K562 (cell line): ENCODE measurements at regions not wholly inside any gene's neighbourhood (a gene's known extent, or its start where the extent isn't known, plus 50 kb on each side); places are given as distances from the start of the nearest gene placed in this dataset.

Source experiments
- ATAC-seq: fragments of 200-7000 bp; cut with Tn5 transposase; 3 replicates; pipeline ENCODE4 v1.9.1; 2020; ENCODE audit warnings: moderate library complexity
- BruUV-seq: library from RNA; stranded (reverse); fragments of 400-500 nt; replicated peaks from 2 replicates; lab custom pipeline; 2021; lab: Mats Ljungman, UMichigan
- CTCF ChIA-PET: fragments of 300-600 bp; formaldehyde crosslinking; extraction: SDS; loops from one replicate; lab custom pipeline; 2021; ENCODE audit warnings: low intra/inter-chr PET ratio; lab: Yijun Ruan, JAX
- POLR2A ChIA-PET: fragments of 300-600, 350-650 bp; sonication (Branson Sonifier 250); formaldehyde crosslinking; extraction: SDS; loops from one replicate; lab custom pipeline; 2021; ENCODE audit warnings: antibody characterized with exemption, inconsistent platforms; lab: Yijun Ruan, JAX
- DNase-seq, 4 experiments: peaks; one replicate each; pipeline versions ENCODE4 v3.0.0 to v3.0.0-alpha.2; 2011 to 2018; ENCODE audit warnings: low spot score in 3 of 4, mixed read lengths in 3 of 4; ENCODE audit errors: extremely low read depth in 1 of 4
- FAIRE-seq: peaks from 2 replicates; lab custom pipeline; 2011; peaks lifted over from hg19 to GRCh38; lab: Jason Lieb, UNC
- H2AFZ ChIP-seq: 2 replicates; pipeline ENCODE4 v1.6.0; 2011; ENCODE audit warnings: low read depth, low read length, control low read depth, inconsistent platforms
- H3K27ac ChIP-seq: fragments of 200-600 bp; 3 replicates; pipeline ENCODE4 v1.8.0; 2011; ENCODE audit warnings: low read depth, mild to moderate bottlenecking, control low read depth, inconsistent platforms, low read length, moderate library complexity, mixed read lengths; ENCODE audit errors: extremely low read depth
- H3K27me3 ChIP-seq, 2 experiments: fragments of 300-600 bp in 1 of 2; 2 replicates in 1 of 2; 3 replicates in 1 of 2; pipeline versions ENCODE4 v1.6.0 to v1.8.0; 2011; ENCODE audit warnings: inconsistent platforms in 2 of 2, low read length in 2 of 2, mild to moderate bottlenecking in 1 of 2, mixed read lengths in 1 of 2, moderate library complexity in 1 of 2; ENCODE audit not compliant: control insufficient read depth in 2 of 2, insufficient read depth in 2 of 2
- H3K36me3 ChIP-seq: fragments of 300-600 bp; 3 replicates; pipeline ENCODE4 v1.8.0; 2011; ENCODE audit warnings: mild to moderate bottlenecking, low read length, inconsistent platforms; ENCODE audit not compliant: control insufficient read depth, insufficient read depth
- H3K4me1 ChIP-seq, 2 experiments: fragments of 200-600 bp in 1 of 2; replicated peaks in 1 of 2; 2 replicates in 1 of 2; 3 replicates in 1 of 2; pipeline versions ENCODE4 v1.5.1 to v1.8.0; 2011; ENCODE audit warnings: inconsistent platforms in 2 of 2, low read length in 2 of 2, mild to moderate bottlenecking in 1 of 2, mixed read lengths in 1 of 2, moderate library complexity in 1 of 2; ENCODE audit not compliant: control insufficient read depth in 2 of 2, insufficient read depth in 2 of 2
- H3K4me2 ChIP-seq: 2 replicates; pipeline ENCODE4 v1.6.1; 2011; ENCODE audit warnings: low read length, control low read depth, inconsistent platforms, mixed read lengths; ENCODE audit not compliant: insufficient read depth
- H3K4me3 ChIP-seq: fragments of 200-600 bp; sonication (generic), shearing (Covaris generic); 2 replicates; pipeline ENCODE4 v1.5.1; 2016; ENCODE audit warnings: control low read depth, inconsistent platforms
- H3K79me2 ChIP-seq: fragments of 200-600 bp; 3 replicates; pipeline ENCODE4 v1.8.0; 2011; ENCODE audit warnings: low read length, inconsistent platforms; ENCODE audit not compliant: control insufficient read depth, insufficient read depth
- H3K9ac ChIP-seq, 2 experiments: 2 replicates each; pipeline versions ENCODE4 v1.6.0 to v1.6.1; 2011; ENCODE audit warnings: low read depth in 2 of 2, low read length in 2 of 2, control low read depth in 1 of 2, inconsistent platforms in 1 of 2, mild to moderate bottlenecking in 1 of 2, mixed read lengths in 1 of 2; ENCODE audit not compliant: insufficient read depth in 1 of 2
- H3K9me1 ChIP-seq: one replicate; pipeline ENCODE4 v1.6.0; 2011; ENCODE audit warnings: inconsistent platforms, mild to moderate bottlenecking, low read length, moderate library complexity; ENCODE audit not compliant: control insufficient read depth, insufficient read depth
- H3K9me3 ChIP-seq: replicated peaks from 2 replicates; pipeline ENCODE4 v1.5.1; 2011; ENCODE audit warnings: low read depth, low read length, inconsistent platforms; ENCODE audit not compliant: control insufficient read depth, insufficient read depth
- H4K20me1 ChIP-seq: replicated peaks from 2 replicates; pipeline ENCODE4 v1.6.1; 2011; ENCODE audit warnings: low read length, inconsistent platforms, mixed read lengths; ENCODE audit not compliant: control insufficient read depth, insufficient read depth
- ATF3 ChIP-seq, 2 experiments: fragments of 450-650 bp in 1 of 2; sonication (generic) in 1 of 2; formaldehyde crosslinking in 1 of 2; IDR thresholded peaks in 1 of 2; conservative IDR thresholded peaks in 1 of 2; 2 replicates each; pipeline versions ENCODE4 v1.6.1 to v1.8.1; 2016 to 2023; ENCODE audit warnings: mild to moderate bottlenecking in 2 of 2, moderate library complexity in 2 of 2, inconsistent platforms in 1 of 2, missing genetic modification reagents in 1 of 2
- GABPA ChIP-seq: fragments of 200-800 bp; sonication (Bioruptor generic); conservative IDR thresholded peaks from 2 replicates; pipeline ENCODE4 v1.6.1; 2016; ENCODE audit warnings: low read depth, missing genetic modification characterization, missing compliant biosample characterization
- HOXB6 ChIP-seq: fragments of 250-450 bp; sonication (Bioruptor Pico); IDR thresholded peaks from 2 replicates; pipeline ENCODE4 v1.5.1; 2022; ENCODE audit warnings: mild to moderate bottlenecking, borderline replicate concordance
- POLR2A ChIP-seq: fragments of 450-650 bp; conservative IDR thresholded peaks from 2 replicates; pipeline ENCODE4 v1.6.1; 2016
- SREBF2 ChIP-seq: sonication (generic); formaldehyde crosslinking; IDR thresholded peaks from 2 replicates; pipeline ENCODE4 v1.4.0; 2020; ENCODE audit warnings: mild to moderate bottlenecking, missing genetic modification reagents
- YBX1 ChIP-seq: fragments of 450-650 bp; IDR thresholded peaks from 2 replicates; pipeline ENCODE4 v1.7.1; 2016; ENCODE audit warnings: mild to moderate bottlenecking
- ZBTB34 ChIP-seq: fragments of 250-450 bp; sonication (Bioruptor Pico); IDR thresholded peaks from 2 replicates; pipeline ENCODE4 v1.8.0; 2021; ENCODE audit warnings: mild to moderate bottlenecking, moderate library complexity
- ZNF165 ChIP-seq: fragments of 250-450 bp; sonication (Bioruptor Pico); IDR thresholded peaks from 2 replicates; pipeline ENCODE4 v1.4.0; 2020; ENCODE audit warnings: borderline replicate concordance
- WGBS: fragments of 100-300 bp; shearing (Covaris generic); methylation state at CpG from one replicate; pipeline ENCODE4 v1.1.6; 2016; ENCODE audit warnings: low coverage, mixed read lengths; ENCODE audit not compliant: insufficient coverage; ENCODE audit errors: missing lambda C conversion rate; 5-methylcytosine and 5-hydroxymethylcytosine counted together
- in situ Hi-C: fragments of 300-500 bp; cut with MboI; formaldehyde crosslinking; loops from 4 replicates; pipeline ENCODE4 v1.15.0; 2018; ENCODE audit warnings: inconsistent platforms, mixed read lengths
- intact Hi-C: fragments of 100-400 bp; cut with micrococcal nuclease; formaldehyde crosslinking; loops from 2 replicates; pipeline ENCODE4 v1.14.2; 2022
- TF ChIP-seq, protein P1 (sequence below): fragments of 250-450 bp; sonication (Bioruptor Pico); IDR thresholded peaks from 2 replicates; pipeline ENCODE4 v1.4.0; 2020; ENCODE audit warnings: mild to moderate bottlenecking, moderate library complexity, borderline replicate concordance

DNA sequence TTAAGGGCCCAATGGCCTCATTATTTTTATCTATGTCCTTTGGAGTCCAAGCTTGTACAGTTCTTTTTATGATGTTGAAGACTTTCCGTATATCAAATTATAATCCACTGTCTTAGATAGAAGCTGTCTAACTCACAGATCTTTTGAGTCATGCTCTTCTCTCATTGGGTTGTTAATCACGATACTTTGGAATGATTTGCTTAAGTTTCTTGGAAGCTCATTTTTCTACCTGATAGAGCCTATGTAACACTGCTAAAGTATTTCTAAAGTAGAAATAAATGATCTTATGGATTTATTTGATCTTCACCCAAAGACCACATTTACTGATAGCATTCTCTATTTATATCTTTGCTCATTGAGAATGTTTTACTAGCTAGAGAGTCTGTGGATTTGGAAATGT, 1554.1 kb downstream of the PLA2G4A start (continued):
- no peak for TF ChIP-seq ZBTB34
- TF ChIP-seq, all 486 proteins: peak for 0

DNA sequence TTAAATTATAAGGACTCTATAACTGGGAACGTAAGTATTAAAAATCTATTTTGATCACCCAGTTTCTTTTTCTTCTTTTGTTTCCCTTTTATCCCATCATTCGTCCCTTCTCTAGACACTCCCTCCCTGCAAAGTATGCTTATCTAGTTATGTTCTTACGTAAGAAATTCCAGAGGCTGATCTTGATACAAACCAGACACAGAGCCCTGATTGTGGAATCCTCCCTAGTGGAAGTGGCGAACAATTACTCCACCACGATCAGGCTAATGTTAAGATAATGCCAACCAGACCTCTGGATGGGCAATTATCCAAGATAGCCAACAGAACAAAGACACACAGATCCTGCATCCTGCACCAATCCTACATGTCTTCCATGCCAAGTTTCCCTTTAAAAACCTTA, 1557.4 kb downstream of the PLA2G4A start:
- no peaks in the 10 kb centered on the region for H3K9me1 ChIP-seq
- no peak for FAIRE-seq
- in situ Hi-C loops: no loop called here
- no peak for ATAC-seq
- H3K4me1 ChIP-seq: no peaks in the 10 kb centered on the region
- DNase-seq: no peak
- no peak overlapping the region for H3K4me3 ChIP-seq
- no peak overlapping the region for H3K27ac ChIP-seq
- no TSS peak for BruUV-seq
- H3K79me2 ChIP-seq: no peaks in the 10 kb centered on the region
- WGBS: 6% methylated on average over 5 of the region's 5 CpGs
- intact Hi-C loops: no loop called here
- H3K27me3 ChIP-seq: no peaks in the 10 kb centered on the region
- no peak overlapping the region for H2AFZ ChIP-seq
- H3K9ac ChIP-seq: no peak overlapping the region
- TF ChIP-seq YBX1 (no peak), ZNF165 (CRISPR knock-in tag) (no peak), ATF3 (IDR thresholded peaks at IDR 0.05) (no peak), ATF3 (CRISPR knock-in tag; conservative IDR thresholded peaks at IDR 0.05) (no peak), GABPA (tag) (no peak), POLR2A (no peak), SREBF2 (CRISPR knock-in tag) (no peak), HOXB6 (no peak)
- TF ChIP-seq, protein P1, sequence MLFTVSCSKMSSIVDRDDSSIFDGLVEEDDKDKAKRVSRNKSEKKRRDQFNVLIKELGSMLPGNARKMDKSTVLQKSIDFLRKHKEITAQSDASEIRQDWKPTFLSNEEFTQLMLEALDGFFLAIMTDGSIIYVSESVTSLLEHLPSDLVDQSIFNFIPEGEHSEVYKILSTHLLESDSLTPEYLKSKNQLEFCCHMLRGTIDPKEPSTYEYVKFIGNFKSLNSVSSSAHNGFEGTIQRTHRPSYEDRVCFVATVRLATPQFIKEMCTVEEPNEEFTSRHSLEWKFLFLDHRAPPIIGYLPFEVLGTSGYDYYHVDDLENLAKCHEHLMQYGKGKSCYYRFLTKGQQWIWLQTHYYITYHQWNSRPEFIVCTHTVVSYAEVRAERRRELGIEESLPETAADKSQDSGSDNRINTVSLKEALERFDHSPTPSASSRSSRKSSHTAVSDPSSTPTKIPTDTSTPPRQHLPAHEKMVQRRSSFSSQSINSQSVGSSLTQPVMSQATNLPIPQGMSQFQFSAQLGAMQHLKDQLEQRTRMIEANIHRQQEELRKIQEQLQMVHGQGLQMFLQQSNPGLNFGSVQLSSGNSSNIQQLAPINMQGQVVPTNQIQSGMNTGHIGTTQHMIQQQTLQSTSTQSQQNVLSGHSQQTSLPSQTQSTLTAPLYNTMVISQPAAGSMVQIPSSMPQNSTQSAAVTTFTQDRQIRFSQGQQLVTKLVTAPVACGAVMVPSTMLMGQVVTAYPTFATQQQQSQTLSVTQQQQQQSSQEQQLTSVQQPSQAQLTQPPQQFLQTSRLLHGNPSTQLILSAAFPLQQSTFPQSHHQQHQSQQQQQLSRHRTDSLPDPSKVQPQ (CRISPR knock-in tag): no peak
- peaks cover 1% of the 10 kb centered on the region; the same call in 1 of the 2 replicates for H3K9me3 ChIP-seq
- ChIA-PET CTCF (no interaction called here), POLR2A (no interaction called here)
- no peaks in the 10 kb centered on the region for H3K36me3 ChIP-seq
- no peak overlapping the region for H3K4me2 ChIP-seq
- no peaks in the 10 kb centered on the region for H4K20me1 ChIP-seq
